Activated gamma-delta T cell treated with Interleukin-2 at 50 U/mL for 16 hours (primary cell): ENCODE measurements at regions not wholly inside any gene's neighbourhood (a gene's known extent, or its start where the extent isn't known, plus 50 kb on each side); places are given as distances from the start of the nearest gene placed in this dataset.

Source experiments
- DNase-seq: peaks from one replicate; pipeline ENCODE4 v3.0.0-alpha.2; 2020

GRCh38 chr14:82390586-82390985 lies 856.9 kb upstream of the SEL1L start:
- no peak for DNase-seq

GRCh38 chr14:82394916-82395315 lies 861.3 kb upstream of the SEL1L start:
- DNase-seq: no peak

GRCh38 chr14:82398256-82398655 lies 864.6 kb upstream of the SEL1L start:
- no peak for DNase-seq

GRCh38 chr14:82403987-82404386 lies 870.3 kb upstream of the SEL1L start:
- no peak for DNase-seq

GRCh38 chr14:82410064-82410463 lies 876.4 kb upstream of the SEL1L start:
- DNase-seq: no peak

- DNase-seq: no peak
Measured at GRCh38 chr14:82411298-82411697, 877.6 kb upstream of the SEL1L start.

GRCh38 chr14:82412545-82412944 lies 878.9 kb upstream of the SEL1L start:
- DNase-seq: no peak

- no peak for DNase-seq
Measured at GRCh38 chr14:82414853-82415539, 881.3 kb upstream of the SEL1L start.

GRCh38 chr14:82419933-82420332 lies 886.3 kb upstream of the SEL1L start:
- no peak for DNase-seq

GRCh38 chr14:82420871-82421270 lies 887.2 kb upstream of the SEL1L start:
- DNase-seq: no peak

- DNase-seq: no peak
Measured at GRCh38 chr14:82421286-82421685, 887.6 kb upstream of the SEL1L start.

- no peak for DNase-seq
Measured at GRCh38 chr14:82422230-82422629, 888.6 kb upstream of the SEL1L start.

- DNase-seq: no peak
Measured at GRCh38 chr14:82425261-82425660, 891.6 kb upstream of the SEL1L start.

- DNase-seq: no peak
Measured at GRCh38 chr14:82431031-82431430, 897.4 kb upstream of the SEL1L start.

GRCh38 chr14:82432301-82433105 lies 898.9 kb upstream of the SEL1L start:
- no peak for DNase-seq

GRCh38 chr14:82438436-82438835 lies 904.8 kb upstream of the SEL1L start:
- DNase-seq: no peak

- DNase-seq: no peak
Measured at GRCh38 chr14:82441270-82441669, 907.6 kb upstream of the SEL1L start.

- DNase-seq: no peak
Measured at GRCh38 chr14:82445810-82446570, 912.3 kb upstream of the SEL1L start.

GRCh38 chr14:82447586-82447985 lies 913.9 kb upstream of the SEL1L start:
- DNase-seq: no peak

- DNase-seq: no peak
Measured at GRCh38 chr14:82449926-82450468, 916.3 kb upstream of the SEL1L start.

GRCh38 chr14:82451675-82452074 lies 918.0 kb upstream of the SEL1L start:
- DNase-seq: no peak

- no peak for DNase-seq
Measured at GRCh38 chr14:82482345-82482744, 948.7 kb upstream of the SEL1L start.

- DNase-seq: no peak
Measured at GRCh38 chr14:82488473-82488872, 954.8 kb upstream of the SEL1L start.
